Panc1 (cell line): ENCODE measurements at regions not wholly inside any gene's neighbourhood (a gene's known extent, or its start where the extent isn't known, plus 50 kb on each side); places are given as distances from the start of the nearest gene placed in this dataset.
"Not testable (repeated sequence)": the region's sequence is repeated elsewhere in the genome, so short reads cannot be mapped to it uniquely, and the experiment has no call there.

Experiments used
- POLR2AphosphoS5 ChIP-seq: IDR thresholded peaks from 2 replicates; pipeline ENCODE4 v1.6.1; 2012; ENCODE audit warnings: mild to moderate bottlenecking, low read depth, low read length, moderate library complexity
- SIN3A ChIP-seq: IDR thresholded peaks from 2 replicates; pipeline ENCODE4 v1.6.1; 2012; ENCODE audit warnings: low read depth, mild to moderate bottlenecking, low read length, moderate library complexity, borderline replicate concordance; ENCODE audit not compliant: insufficient read depth
- TCF7L2 ChIP-seq: IDR thresholded peaks from 2 replicates; pipeline ENCODE4 v1.6.1; 2011; ENCODE audit warnings: mild to moderate bottlenecking, low read depth, low read length, inconsistent platforms
- TF ChIP-seq, protein P1 (sequence below): fragments of 450-650 bp; IDR thresholded peaks from 2 replicates; pipeline ENCODE4 v1.5.1; 2017; ENCODE audit warnings: mild to moderate bottlenecking
- TF ChIP-seq, protein P2 (sequence below), 2 experiments: IDR thresholded peaks; 2 replicates each; pipeline ENCODE4 v1.6.1; 2011 to 2012; ENCODE audit warnings: low read depth in 2 of 2, control low read depth in 1 of 2, low read length in 1 of 2, mild to moderate bottlenecking in 1 of 2, moderate library complexity in 1 of 2; ENCODE audit not compliant: insufficient read depth in 1 of 2

DNA sequence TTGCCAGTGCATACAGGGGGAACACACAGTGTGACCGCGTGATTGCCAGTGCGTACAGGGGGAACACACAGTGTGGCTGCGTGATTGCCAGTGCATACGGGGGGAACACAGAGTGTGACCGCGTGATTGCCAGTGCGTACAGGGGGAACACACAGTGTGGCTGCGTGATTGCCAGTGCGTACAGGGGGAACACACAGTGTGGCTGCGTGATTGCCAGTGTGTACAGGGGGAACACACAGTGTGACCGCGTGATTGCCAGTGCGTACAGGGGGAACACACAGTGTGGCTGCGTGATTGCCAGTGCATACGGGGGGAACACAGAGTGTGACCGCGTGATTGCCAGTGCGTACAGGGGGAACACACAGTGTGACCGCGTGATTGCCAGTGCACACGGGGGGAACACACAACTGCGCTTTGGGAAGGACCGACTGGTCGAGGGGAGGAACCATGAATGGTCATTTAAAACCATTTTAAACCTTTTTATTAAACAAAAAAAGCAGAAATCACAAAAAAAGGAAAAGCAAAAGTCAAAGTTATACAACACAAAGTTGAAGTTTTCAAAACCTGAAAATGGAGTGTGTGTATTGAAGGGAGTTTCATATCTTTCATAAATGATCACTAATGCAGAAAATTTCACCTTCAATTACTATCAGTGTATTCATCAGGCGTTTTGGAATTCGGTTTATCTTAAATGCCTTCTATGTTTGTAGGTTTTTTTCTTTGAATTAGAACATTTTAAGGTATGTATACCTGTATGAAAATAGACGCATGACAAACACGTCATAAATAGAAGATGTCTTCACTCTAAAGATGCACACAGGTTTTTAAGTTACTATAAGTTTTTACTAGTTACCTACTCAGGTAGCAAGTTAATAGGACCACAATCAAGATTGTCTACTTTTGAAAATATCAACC lies 141.0 kb downstream of the RTP5 start:
- TF ChIP-seq, protein P1, sequence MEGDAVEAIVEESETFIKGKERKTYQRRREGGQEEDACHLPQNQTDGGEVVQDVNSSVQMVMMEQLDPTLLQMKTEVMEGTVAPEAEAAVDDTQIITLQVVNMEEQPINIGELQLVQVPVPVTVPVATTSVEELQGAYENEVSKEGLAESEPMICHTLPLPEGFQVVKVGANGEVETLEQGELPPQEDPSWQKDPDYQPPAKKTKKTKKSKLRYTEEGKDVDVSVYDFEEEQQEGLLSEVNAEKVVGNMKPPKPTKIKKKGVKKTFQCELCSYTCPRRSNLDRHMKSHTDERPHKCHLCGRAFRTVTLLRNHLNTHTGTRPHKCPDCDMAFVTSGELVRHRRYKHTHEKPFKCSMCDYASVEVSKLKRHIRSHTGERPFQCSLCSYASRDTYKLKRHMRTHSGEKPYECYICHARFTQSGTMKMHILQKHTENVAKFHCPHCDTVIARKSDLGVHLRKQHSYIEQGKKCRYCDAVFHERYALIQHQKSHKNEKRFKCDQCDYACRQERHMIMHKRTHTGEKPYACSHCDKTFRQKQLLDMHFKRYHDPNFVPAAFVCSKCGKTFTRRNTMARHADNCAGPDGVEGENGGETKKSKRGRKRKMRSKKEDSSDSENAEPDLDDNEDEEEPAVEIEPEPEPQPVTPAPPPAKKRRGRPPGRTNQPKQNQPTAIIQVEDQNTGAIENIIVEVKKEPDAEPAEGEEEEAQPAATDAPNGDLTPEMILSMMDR, result not testable (repeated sequence)
- TF ChIP-seq SIN3A, POLR2AphosphoS5, TCF7L2: not testable (repeated sequence)
- TF ChIP-seq, protein P2, sequence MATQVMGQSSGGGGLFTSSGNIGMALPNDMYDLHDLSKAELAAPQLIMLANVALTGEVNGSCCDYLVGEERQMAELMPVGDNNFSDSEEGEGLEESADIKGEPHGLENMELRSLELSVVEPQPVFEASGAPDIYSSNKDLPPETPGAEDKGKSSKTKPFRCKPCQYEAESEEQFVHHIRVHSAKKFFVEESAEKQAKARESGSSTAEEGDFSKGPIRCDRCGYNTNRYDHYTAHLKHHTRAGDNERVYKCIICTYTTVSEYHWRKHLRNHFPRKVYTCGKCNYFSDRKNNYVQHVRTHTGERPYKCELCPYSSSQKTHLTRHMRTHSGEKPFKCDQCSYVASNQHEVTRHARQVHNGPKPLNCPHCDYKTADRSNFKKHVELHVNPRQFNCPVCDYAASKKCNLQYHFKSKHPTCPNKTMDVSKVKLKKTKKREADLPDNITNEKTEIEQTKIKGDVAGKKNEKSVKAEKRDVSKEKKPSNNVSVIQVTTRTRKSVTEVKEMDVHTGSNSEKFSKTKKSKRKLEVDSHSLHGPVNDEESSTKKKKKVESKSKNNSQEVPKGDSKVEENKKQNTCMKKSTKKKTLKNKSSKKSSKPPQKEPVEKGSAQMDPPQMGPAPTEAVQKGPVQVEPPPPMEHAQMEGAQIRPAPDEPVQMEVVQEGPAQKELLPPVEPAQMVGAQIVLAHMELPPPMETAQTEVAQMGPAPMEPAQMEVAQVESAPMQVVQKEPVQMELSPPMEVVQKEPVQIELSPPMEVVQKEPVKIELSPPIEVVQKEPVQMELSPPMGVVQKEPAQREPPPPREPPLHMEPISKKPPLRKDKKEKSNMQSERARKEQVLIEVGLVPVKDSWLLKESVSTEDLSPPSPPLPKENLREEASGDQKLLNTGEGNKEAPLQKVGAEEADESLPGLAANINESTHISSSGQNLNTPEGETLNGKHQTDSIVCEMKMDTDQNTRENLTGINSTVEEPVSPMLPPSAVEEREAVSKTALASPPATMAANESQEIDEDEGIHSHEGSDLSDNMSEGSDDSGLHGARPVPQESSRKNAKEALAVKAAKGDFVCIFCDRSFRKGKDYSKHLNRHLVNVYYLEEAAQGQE (IDR thresholded peaks at IDR 0.05; ENCODE audit: insufficient read depth in 1 of 2, low read depth in 2 of 2, low read length in 1 of 2), result not testable (repeated sequence)
